Left ventricle myocardium inferior (tissue), 1 donor: ENCODE measurements at regions not wholly inside any gene's neighbourhood (a gene's known extent, or its start where the extent isn't known, plus 50 kb on each side); places are given as distances from the start of the nearest gene placed in this dataset.

Experiments
- DNase-seq: peaks from one replicate; pipeline ENCODE4 v3.0.0-alpha.2; 2020
- H3K27ac ChIP-seq: fragments of 200-600 bp; replicated peaks from 2 replicates; pipeline ENCODE4 v1.8.0; 2021
- H3K27me3 ChIP-seq: fragments of 200-600 bp; 2 replicates; pipeline ENCODE4 v1.8.0; 2021; ENCODE audit warnings: low read depth
- H3K36me3 ChIP-seq: fragments of 200-600 bp; 2 replicates; pipeline ENCODE4 v1.8.0; 2021
- H3K4me1 ChIP-seq: fragments of 200-600 bp; 2 replicates; pipeline ENCODE4 v1.8.0; 2021
- H3K4me3 ChIP-seq: fragments of 200-600 bp; 2 replicates; pipeline ENCODE4 v1.8.0; 2021; ENCODE audit warnings: mild to moderate bottlenecking, moderate library complexity
- H3K9me3 ChIP-seq: fragments of 200-600 bp; replicated peaks from 2 replicates; pipeline ENCODE4 v1.8.0; 2021
- intact Hi-C: fragments of 100-400 bp; cut with micrococcal nuclease; formaldehyde crosslinking; loops from one replicate; pipeline ENCODE4 v1.11.0; 2022
- TF ChIP-seq, protein P1 (sequence below): fragments of 200-600 bp; IDR thresholded peaks from 2 replicates; pipeline ENCODE4 v1.8.0; 2021; ENCODE audit warnings: antibody characterized with exemption, mild to moderate bottlenecking, borderline replicate concordance
- donor health status: DM: no; HTN: yes; CAD: no; lungs with severe emphysema.

DNA sequence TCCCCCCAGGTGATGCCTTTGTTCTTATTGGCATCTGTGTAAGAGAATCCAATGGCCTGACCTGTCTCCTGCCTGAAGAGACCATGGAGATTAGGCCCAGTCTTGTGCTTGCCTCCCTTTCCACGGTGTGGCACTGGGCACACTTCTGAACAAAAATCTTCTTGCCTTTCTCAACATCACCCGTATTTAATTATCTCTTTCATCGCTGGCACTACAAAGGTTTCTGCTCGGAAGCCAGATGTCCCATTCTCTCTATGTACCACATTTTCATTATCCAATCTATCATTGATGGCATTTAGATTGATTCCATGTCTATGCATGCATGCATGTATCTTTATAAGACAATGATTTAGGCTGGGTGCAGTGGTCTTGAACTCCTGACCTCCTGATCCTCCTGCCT, 74.3 kb downstream of the SLC25A15 start:
- no peak for DNase-seq
- intact Hi-C loops, result no loop called here
- Histone ChIP-seq H3K4me1 (no peaks in the 10 kb centered on the region), H3K27ac (no peak overlapping the region), H3K27me3 (no peaks in the 10 kb centered on the region), H3K4me3 (no peak overlapping the region), H3K36me3 (no peaks in the 10 kb centered on the region), H3K9me3 (no peaks in the 10 kb centered on the region)
- TF ChIP-seq, protein P1, sequence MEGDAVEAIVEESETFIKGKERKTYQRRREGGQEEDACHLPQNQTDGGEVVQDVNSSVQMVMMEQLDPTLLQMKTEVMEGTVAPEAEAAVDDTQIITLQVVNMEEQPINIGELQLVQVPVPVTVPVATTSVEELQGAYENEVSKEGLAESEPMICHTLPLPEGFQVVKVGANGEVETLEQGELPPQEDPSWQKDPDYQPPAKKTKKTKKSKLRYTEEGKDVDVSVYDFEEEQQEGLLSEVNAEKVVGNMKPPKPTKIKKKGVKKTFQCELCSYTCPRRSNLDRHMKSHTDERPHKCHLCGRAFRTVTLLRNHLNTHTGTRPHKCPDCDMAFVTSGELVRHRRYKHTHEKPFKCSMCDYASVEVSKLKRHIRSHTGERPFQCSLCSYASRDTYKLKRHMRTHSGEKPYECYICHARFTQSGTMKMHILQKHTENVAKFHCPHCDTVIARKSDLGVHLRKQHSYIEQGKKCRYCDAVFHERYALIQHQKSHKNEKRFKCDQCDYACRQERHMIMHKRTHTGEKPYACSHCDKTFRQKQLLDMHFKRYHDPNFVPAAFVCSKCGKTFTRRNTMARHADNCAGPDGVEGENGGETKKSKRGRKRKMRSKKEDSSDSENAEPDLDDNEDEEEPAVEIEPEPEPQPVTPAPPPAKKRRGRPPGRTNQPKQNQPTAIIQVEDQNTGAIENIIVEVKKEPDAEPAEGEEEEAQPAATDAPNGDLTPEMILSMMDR, result no peak

DNA sequence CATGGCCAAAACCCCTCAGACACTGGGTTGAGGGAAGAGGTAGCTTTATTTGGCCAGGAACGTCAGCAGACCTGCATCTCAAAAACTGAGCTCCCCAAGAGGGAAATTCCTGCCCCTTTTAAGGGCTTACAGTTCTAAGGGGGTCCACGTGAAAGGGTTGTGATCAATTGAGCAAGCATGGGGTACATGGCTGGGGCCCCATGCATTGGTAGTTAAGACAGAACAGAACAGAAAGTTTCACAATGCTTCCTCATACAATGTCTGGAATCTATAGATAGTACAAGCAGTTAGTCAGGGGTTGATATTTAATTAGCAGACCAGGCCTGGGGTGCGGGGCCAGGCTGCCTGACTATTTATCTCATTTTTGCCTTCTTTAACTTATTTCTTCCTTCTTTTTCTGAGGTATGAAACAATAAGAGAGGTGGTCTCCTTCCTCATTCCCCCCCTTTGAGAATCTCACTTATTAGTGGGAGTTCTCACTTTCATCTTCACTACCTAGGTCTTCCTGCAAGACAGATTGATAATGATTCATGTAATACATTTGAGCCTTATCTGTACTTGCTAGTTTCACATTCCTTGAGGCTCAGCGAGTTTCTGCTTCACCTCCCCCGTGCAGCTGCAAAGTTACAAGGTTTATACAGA, 84.8 kb downstream of the SLC25A15 start:
- TF ChIP-seq, protein P1, result no peak
- H3K4me3 ChIP-seq, result no peak overlapping the region
- no peak for DNase-seq
- no peaks in the 10 kb centered on the region for H3K4me1 ChIP-seq
- H3K27ac ChIP-seq, result no peak overlapping the region
- H3K27me3 ChIP-seq, result no peaks in the 10 kb centered on the region
- intact Hi-C loops, result no loop called here
- H3K9me3 ChIP-seq, result peaks cover 68% of the 10 kb centered on the region
- peaks cover 63% of the 10 kb centered on the region for H3K36me3 ChIP-seq

DNA sequence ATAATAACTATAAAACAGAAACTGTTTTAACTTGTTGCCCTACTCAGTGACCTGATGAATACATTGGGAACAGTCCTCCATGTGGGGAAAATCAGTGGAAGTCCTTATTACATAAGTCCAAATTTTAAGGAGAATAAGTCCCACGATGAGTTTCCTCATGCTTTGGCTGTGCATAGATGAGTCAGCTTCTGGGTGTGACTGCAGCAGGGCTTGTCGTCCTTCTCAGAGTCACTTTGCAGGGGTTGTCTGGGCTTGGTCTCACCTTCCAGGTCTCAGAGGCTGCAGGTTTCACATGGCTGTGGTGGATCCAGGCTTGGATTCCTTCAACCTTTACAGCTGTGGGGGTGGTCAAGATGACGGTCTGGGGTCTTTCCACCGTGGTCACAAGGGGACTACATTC, 85.6 kb downstream of the SLC25A15 start:
- no peak overlapping the region for H3K27ac ChIP-seq
- H3K36me3 ChIP-seq, result peaks cover 63% of the 10 kb centered on the region
- no peak for DNase-seq
- TF ChIP-seq, protein P1, result no peak
- no peaks in the 10 kb centered on the region for H3K27me3 ChIP-seq
- no peak overlapping the region for H3K4me3 ChIP-seq
- peaks cover 68% of the 10 kb centered on the region for H3K9me3 ChIP-seq
- intact Hi-C loops, result no loop called here
- no peaks in the 10 kb centered on the region for H3K4me1 ChIP-seq

DNA sequence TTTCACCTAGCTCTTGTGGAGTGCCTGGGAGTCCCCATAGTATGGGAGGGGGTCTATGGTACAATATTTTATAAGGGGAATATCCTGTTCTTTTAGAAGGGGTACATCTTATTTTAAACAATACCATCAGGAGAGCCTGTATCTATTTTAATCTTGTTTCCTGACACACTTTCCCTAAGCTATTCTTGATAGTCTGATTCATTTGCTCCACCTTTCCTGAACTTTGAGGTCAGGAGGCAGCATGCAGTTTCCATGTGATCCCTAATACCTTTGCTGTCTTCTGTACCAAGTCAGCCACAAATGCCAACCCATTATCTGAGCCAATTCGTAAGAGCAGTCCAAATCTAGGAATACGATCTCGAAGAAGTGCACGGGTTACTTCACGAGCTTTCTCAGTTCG, 86.2 kb downstream of the SLC25A15 start:
- TF ChIP-seq, protein P1, result no peak
- intact Hi-C loops, result no loop called here
- H3K4me3 ChIP-seq, result no peak overlapping the region
- no peak overlapping the region for H3K27ac ChIP-seq
- no peaks in the 10 kb centered on the region for H3K27me3 ChIP-seq
- no peaks in the 10 kb centered on the region for H3K4me1 ChIP-seq
- peaks cover 63% of the 10 kb centered on the region for H3K36me3 ChIP-seq
- DNase-seq, result no peak
- H3K9me3 ChIP-seq, result peaks cover 68% of the 10 kb centered on the region

DNA sequence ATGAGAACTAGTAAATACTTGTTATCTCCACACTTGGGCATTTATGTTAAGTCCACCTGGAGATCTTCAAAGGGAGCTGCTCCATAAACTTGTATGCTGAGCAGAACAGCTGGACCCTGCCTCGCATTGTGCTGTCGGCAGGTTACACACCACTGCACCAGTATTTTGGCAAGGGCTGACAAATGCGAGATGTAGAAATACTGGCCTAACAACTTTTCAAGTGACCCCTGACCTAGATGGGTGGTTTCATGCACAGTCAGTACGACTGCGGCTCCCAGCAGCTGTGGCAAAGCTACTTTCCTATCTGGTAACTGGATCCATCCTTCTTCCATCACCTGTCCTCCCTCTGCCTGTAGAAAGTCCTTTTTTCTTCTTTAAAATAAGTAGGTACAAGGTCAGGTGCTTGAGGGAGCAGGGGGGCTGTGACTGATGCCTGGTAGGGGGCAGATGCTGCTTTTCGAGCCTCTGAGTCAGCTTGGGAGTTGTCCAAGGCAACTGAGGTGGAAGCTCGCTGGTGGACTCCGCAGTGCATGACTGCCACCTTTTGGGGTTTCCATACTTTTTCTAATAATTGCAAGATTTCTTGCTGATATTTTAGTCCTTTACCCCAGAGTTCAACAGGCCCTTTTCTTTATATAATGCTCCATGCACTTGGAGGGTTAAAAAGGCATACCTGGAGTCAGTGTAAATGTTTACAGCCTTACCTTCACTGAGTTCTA, 86.8 kb downstream of the SLC25A15 start:
- intact Hi-C loops, result no loop called here
- no peak overlapping the region for H3K4me3 ChIP-seq
- DNase-seq, result no peak
- H3K27me3 ChIP-seq, result no peaks in the 10 kb centered on the region
- H3K36me3 ChIP-seq, result peaks cover 62% of the 10 kb centered on the region
- peaks cover 63% of the 10 kb centered on the region for H3K9me3 ChIP-seq
- TF ChIP-seq, protein P1, result no peak
- no peak overlapping the region for H3K27ac ChIP-seq
- H3K4me1 ChIP-seq, result no peaks in the 10 kb centered on the region
